Neuron (in vitro differentiated cells): ENCODE measurements at regions not wholly inside any gene's neighbourhood (a gene's known extent, or its start where the extent isn't known, plus 50 kb on each side); places are given as distances from the start of the nearest gene placed in this dataset.

Experiments
- H2AFZ ChIP-seq: one replicate; pipeline ENCODE4 v1.6.1; 2013; ENCODE audit warnings: low read depth, mild to moderate bottlenecking, inconsistent platforms, low read length, moderate library complexity
- H3K27me3 ChIP-seq: one replicate; pipeline ENCODE4 v1.6.1; 2013; ENCODE audit warnings: low read length; ENCODE audit not compliant: insufficient read depth
- H3K36me3 ChIP-seq: one replicate; pipeline ENCODE4 v1.6.1; 2013; ENCODE audit warnings: low read length; ENCODE audit not compliant: insufficient read depth
- H3K4me1 ChIP-seq: one replicate; pipeline ENCODE4 v1.6.1; 2013; ENCODE audit warnings: low read length; ENCODE audit not compliant: insufficient read depth
- H3K4me3 ChIP-seq: 2 replicates; pipeline ENCODE4 v1.5.1; 2013; ENCODE audit warnings: mild to moderate bottlenecking, low read length, moderate library complexity
- H3K9me3 ChIP-seq: one replicate; pipeline ENCODE4 v1.6.1; 2013; ENCODE audit warnings: low read length

DNA sequence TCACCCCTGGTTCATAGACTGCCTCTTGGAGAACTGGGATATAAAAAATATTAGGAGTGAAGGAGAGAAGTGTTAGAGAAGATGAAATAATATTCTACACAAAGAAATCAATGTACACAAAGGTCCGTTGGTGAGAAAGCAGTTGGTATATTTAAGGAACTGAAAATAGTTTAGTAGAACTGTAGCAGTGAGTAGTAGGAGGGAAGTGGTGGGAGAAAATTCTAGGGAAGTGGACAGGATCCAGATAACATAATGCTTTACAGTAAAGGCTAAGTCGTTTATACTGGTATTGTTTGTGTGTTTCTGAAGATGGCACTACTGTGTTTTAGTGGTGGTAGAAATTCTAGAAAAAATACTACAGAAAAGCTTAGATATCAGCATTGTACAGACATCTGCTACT is 120.8 kb upstream of the CHORDC1 start:
- no peaks in the 10 kb centered on the region for H3K27me3 ChIP-seq
- no peaks in the 10 kb centered on the region for H3K4me1 ChIP-seq
- H2AFZ ChIP-seq = no peak overlapping the region
- H3K4me3 ChIP-seq = no peak overlapping the region
- no peaks in the 10 kb centered on the region for H3K36me3 ChIP-seq
- H3K9me3 ChIP-seq = no peaks in the 10 kb centered on the region

DNA sequence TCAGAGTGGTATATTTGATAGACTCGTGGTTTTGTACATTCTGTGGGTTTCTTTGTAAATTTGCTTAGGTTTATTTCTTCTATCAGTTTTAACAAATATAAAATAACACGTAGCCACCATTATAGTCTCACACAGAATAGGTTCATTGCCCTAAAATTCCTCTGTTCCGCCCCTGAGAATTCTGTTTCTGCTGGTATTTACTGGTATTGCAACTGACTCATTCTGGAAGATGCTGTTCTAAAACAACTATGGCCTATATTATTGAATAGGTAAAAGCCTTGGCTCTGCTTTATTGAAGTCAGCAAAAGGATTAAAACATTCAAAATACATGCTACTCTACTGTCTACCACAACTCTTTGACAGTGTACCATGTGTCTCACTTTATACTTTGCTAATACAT is 119.1 kb upstream of the CHORDC1 start:
- H3K4me3 ChIP-seq = no peak overlapping the region
- H3K36me3 ChIP-seq = no peaks in the 10 kb centered on the region
- no peaks in the 10 kb centered on the region for H3K9me3 ChIP-seq
- H3K27me3 ChIP-seq = no peaks in the 10 kb centered on the region
- no peak overlapping the region for H2AFZ ChIP-seq
- no peaks in the 10 kb centered on the region for H3K4me1 ChIP-seq

DNA sequence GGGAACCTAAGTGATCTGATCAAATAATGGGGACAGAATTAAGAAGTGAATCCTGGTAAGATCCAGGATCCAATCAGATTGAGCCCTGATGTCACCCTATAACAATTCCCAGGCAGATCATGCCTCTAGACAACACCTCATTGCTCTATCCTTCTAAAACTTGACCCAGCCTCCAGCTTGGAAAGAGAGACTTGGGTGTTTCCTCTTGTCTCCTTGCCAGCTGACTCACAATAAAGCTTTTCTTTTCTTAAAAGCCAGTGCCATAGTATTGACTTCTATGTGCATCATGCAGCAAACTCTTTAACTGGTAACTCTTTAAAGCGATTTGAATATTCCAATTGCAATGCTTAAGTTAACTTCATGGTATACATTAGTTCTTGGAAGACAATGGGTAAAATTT is 109.6 kb upstream of the CHORDC1 start:
- H3K4me1 ChIP-seq = no peaks in the 10 kb centered on the region
- H3K4me3 ChIP-seq = no peak overlapping the region
- no peak overlapping the region for H2AFZ ChIP-seq
- no peaks in the 10 kb centered on the region for H3K36me3 ChIP-seq
- H3K9me3 ChIP-seq = no peaks in the 10 kb centered on the region
- H3K27me3 ChIP-seq = no peaks in the 10 kb centered on the region

DNA sequence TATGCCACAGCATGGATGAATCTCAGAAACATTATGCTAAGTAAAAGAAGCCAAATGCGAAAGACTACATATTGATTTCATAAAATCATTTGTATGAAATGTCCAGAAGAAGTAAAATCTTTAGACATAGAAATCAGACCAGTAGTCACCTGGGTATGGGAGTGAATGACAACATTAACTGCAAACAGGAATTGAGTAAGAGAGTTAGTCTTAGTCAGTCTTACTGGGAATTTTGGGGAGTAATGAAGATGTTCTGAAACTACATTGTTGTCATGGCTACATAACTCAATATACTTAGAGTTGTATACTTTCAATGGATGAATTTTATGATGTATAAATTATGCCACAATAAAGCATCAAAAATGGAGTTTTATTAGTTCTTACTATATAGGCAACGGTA is 107.8 kb upstream of the CHORDC1 start:
- no peaks in the 10 kb centered on the region for H3K4me1 ChIP-seq
- no peaks in the 10 kb centered on the region for H3K27me3 ChIP-seq
- no peaks in the 10 kb centered on the region for H3K36me3 ChIP-seq
- no peak overlapping the region for H2AFZ ChIP-seq
- H3K9me3 ChIP-seq = no peaks in the 10 kb centered on the region
- H3K4me3 ChIP-seq = no peak overlapping the region

DNA sequence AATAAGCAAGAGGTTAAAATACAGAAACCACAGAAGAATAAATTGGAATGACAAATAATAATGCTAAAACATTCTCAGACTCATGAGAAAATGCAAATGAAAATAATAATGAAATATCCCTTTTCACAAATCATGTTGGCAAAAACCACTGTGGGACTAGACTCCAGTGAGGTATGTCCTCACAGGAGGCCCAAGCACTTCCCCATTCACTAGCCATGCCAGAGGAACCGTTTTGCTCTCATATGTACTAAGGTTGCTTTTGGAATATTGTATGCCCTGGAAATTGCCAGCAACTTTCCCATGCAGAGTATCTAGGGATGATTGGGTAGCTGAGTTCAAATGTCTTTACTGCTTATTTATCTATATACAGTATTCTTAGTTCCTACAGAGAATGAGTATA is 106.2 kb upstream of the CHORDC1 start:
- Histone ChIP-seq H3K27me3 (no peaks in the 10 kb centered on the region), H3K4me1 (no peaks in the 10 kb centered on the region), H3K36me3 (no peaks in the 10 kb centered on the region), H3K9me3 (no peaks in the 10 kb centered on the region), H2AFZ (no peak overlapping the region), H3K4me3 (no peak overlapping the region)

DNA sequence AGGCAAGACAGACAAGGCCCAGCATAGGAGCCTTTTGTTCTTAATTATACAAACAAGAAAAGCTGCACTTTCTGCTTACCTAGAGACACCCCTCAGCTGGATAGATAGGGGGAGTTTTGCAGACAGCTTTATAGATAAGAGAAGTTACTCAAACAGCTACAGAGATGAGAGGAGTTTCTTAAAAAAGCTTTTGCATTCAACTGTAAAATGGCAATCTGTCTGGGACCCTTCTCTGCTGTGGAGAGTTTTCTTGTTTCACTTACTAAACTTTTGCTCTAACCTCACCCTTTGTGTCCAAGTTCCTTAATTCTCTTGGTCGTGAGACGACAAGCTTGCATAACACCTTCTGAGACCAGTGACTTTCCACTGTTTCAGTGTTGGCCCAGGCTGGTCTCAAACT is 103.8 kb upstream of the CHORDC1 start:
- Histone ChIP-seq H3K9me3 (no peaks in the 10 kb centered on the region), H2AFZ (no peak overlapping the region), H3K27me3 (no peaks in the 10 kb centered on the region), H3K4me1 (no peaks in the 10 kb centered on the region), H3K36me3 (no peaks in the 10 kb centered on the region), H3K4me3 (no peak overlapping the region)

DNA sequence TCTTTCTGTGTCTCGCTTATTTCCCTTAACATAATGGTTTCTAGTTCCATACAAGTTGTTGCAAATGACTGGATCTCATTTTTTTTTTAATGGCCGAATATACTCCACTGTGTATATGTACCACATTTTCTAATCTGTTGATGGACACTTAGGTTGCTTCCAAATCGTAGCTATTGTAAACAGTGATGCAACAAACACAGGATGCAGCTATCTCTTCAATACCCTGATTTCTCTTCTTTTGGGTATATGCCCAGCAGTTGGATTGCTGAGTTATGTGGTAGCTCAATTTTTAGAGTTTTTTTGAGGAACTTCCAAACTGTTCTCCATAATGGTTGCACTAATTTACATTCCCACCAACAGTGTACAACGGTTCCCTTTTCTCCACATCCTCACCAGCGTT is 100.4 kb upstream of the CHORDC1 start:
- no peak overlapping the region for H3K4me3 ChIP-seq

DNA sequence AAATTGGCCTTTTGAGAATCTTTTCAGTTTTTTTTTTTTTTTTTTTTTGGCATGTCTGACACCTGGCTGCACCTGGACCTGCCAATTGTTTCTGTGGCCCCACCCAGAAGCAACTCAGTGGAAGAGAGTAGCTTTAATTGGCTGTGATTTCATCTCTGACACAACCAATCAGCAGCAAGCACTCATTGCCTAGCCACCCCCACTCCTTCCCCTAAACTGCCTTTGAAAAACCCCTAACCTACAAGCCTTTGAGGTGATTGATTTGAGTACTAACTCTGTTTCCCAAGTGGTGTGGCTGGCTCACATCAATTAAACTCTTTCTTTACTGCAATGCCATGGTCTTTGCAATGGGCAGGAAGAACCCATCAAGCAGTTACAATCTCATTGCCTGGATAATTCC is 98.2 kb upstream of the CHORDC1 start:
- Histone ChIP-seq H3K9me3 (no peaks in the 10 kb centered on the region), H3K4me1 (no peaks in the 10 kb centered on the region), H3K4me3 (no peak overlapping the region), H2AFZ (no peak overlapping the region), H3K27me3 (no peaks in the 10 kb centered on the region), H3K36me3 (no peaks in the 10 kb centered on the region)

More for the DNA sequence above, 100.4 kb upstream of the CHORDC1 start:
- no peaks in the 10 kb centered on the region for H3K9me3 ChIP-seq
- H3K4me1 ChIP-seq = no peaks in the 10 kb centered on the region
- H3K36me3 ChIP-seq = no peaks in the 10 kb centered on the region
- H3K27me3 ChIP-seq = no peaks in the 10 kb centered on the region
- H2AFZ ChIP-seq = no peak overlapping the region

DNA sequence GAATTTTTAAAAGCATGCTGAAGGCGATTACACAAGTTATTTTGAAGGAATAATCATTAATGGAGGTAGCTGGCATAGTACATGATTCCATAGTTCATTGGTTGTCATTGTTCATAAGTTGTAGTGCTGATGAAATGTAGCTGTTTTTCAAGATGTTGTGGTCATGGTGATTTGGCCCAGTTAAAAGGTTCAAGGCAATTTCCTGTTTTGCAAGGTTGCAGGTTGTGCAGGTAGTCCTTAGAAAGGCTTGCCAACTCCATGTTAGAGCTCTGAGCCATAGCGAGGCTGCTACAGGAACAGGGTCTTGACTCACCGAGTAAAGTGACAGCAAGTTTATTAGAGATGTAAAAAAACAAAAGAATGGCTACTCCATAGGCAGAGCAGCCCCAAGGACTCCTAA is 95.8 kb upstream of the CHORDC1 start:
- Histone ChIP-seq H3K36me3 (no peaks in the 10 kb centered on the region), H3K27me3 (no peaks in the 10 kb centered on the region), H2AFZ (no peak overlapping the region), H3K9me3 (no peaks in the 10 kb centered on the region), H3K4me1 (no peaks in the 10 kb centered on the region), H3K4me3 (no peak overlapping the region)

DNA sequence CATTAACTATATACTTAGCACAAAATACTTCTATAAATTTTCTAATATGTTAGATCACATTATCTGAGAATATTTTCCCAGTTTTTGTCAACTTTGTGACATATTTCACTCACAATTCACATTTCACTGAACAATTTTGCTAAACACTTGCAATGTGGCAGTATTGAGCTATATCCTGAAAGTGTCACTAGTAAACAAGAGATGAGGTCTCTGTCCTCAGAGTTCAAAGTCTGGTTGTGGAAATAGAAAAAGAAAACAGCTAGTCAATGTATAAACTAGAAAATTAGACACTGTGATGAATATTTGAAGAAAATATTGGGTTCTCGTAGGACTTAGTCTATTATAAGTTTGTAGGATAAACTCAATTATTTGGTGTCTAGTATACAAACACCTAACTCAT is 87.4 kb upstream of the CHORDC1 start:
- H3K4me3 ChIP-seq = no peak overlapping the region
- no peaks in the 10 kb centered on the region for H3K4me1 ChIP-seq
- H3K36me3 ChIP-seq = no peaks in the 10 kb centered on the region
- no peaks in the 10 kb centered on the region for H3K9me3 ChIP-seq
- H2AFZ ChIP-seq = no peak overlapping the region
- no peaks in the 10 kb centered on the region for H3K27me3 ChIP-seq

DNA sequence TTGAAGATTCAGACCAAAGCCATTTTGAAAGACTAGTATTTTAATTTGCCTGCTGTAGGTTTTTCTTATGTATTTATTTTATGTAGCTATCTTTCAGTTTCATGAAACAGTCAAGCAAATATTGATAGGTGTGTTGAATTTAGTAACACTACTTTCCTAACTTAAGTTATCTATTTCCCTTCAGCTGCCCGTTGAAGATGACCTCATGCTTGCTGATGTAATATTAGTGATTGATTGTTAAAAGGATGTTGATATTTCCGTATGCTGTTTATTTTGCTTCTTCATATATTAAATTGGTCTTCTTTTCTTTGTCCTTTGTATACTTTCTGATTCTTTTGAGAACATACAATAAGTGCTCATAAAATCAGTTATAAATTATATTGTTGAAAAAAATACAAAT is 86.8 kb upstream of the CHORDC1 start:
- Histone ChIP-seq H3K4me1 (no peaks in the 10 kb centered on the region), H2AFZ (no peak overlapping the region), H3K4me3 (no peak overlapping the region)

DNA sequence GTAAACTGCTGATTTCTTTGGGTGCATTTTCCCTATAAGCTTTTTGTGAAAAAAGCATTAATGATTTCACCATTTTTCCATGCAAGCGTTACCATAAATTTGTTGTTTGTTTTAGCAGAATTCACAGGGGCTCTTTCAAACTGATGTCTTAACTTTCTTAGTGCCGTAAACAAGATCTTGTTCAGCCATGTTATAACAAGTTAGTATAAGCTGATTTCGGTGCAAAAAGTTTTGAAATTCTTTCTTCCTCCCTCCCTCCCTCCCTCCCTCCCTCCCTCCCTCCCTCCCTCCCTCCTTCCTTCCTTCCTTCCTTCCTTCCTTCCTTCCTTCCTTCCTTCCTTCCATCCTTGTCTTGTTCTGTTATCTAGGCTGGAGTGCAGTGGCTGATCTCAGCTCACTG is 71.7 kb upstream of the CHORDC1 start:
- H3K36me3 ChIP-seq = no peaks in the 10 kb centered on the region
- no peaks in the 10 kb centered on the region for H3K27me3 ChIP-seq
- H3K4me1 ChIP-seq = no peaks in the 10 kb centered on the region
- no peaks in the 10 kb centered on the region for H3K9me3 ChIP-seq
- no peak overlapping the region for H2AFZ ChIP-seq
- no peak overlapping the region for H3K4me3 ChIP-seq

More for the DNA sequence above, 86.8 kb upstream of the CHORDC1 start:
- H3K9me3 ChIP-seq = no peaks in the 10 kb centered on the region
- no peaks in the 10 kb centered on the region for H3K36me3 ChIP-seq
- no peaks in the 10 kb centered on the region for H3K27me3 ChIP-seq

DNA sequence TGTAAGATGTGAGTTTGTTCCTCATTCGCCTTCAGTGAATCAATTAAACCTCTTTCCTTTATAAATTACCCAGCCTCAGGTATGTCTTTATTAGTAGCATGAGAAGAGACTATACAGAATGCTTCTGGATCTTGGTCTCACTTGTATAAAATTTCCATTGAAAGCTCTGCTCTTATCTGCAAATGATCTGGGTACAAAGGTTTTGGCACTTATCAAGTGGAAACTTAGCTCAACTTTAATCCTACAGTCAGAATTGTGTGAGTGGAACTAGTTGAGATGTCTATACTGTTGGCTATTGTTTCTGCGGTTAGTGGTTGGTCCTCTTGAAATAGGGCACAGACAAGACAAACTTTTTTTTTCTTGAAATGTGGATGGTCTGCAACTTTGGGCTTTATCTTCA is 71.2 kb upstream of the CHORDC1 start:
- no peaks in the 10 kb centered on the region for H3K36me3 ChIP-seq
- no peak overlapping the region for H3K4me3 ChIP-seq
- no peak overlapping the region for H2AFZ ChIP-seq
- no peaks in the 10 kb centered on the region for H3K4me1 ChIP-seq
- no peaks in the 10 kb centered on the region for H3K9me3 ChIP-seq
- H3K27me3 ChIP-seq = no peaks in the 10 kb centered on the region

DNA sequence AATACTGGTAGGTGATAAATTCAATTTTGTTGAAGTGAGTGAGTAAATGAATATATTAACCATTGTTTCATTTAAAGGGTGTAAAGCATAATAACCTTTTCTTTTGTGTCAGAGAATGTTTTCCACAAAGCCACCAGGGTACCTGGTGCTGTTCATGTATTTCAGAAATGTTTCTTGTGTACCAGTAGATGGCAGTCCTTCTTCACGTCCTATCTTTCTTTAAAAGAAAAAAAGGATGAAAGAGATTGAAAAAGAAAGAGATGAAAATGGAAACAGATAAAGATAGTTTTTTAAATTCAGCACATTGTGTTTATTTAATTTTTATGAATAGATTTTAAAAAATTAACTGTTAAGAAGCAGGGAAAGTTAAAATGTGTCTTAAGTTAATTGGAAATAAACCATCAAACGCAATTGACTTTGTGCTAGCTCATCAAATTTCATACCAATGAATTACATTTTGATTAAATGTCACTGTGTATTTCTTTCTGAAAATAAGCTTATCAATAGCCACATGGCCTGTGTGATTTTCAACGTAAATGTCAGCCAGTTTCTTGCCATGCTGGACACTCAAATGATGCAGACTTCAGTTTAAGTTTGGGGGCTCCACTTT is 65.5 kb upstream of the CHORDC1 start:
- Histone ChIP-seq H3K9me3 (no peaks in the 10 kb centered on the region), H3K4me1 (no peaks in the 10 kb centered on the region), H3K36me3 (no peaks in the 10 kb centered on the region), H3K4me3 (no peak overlapping the region), H3K27me3 (no peaks in the 10 kb centered on the region), H2AFZ (no peak overlapping the region)
